T-cell (primary cell): ENCODE measurements at regions not wholly inside any gene's neighbourhood (a gene's known extent, or its start where the extent isn't known, plus 50 kb on each side); places are given as distances from the start of the nearest gene placed in this dataset.

Source experiments
- ATAC-seq, 4 experiments: fragments of 200-7000 bp in 3 of 4; fragments of 150-1000 bp in 1 of 4; cut with Tn5 transposase; replicated peaks in 1 of 4; 1 replicate in 3 of 4; 2 replicates in 1 of 4; pipeline ENCODE4 v1.10.0; 2021; ENCODE audit warnings: moderate library complexity in 3 of 4, mild to moderate bottlenecking in 2 of 4, moderate number of reproducible peaks in 1 of 4
- CTCF ChIA-PET, 2 donors: fragments of 300-600 bp; sonication (Branson Sonifier 250); formaldehyde crosslinking; loops; one replicate each; lab custom pipeline; 2022; ENCODE audit warnings: antibody characterized with exemption in 2 of 2; lab: Charles Lee
- POLR2A ChIA-PET, 2 donors: fragments of 300-600 bp; sonication (Branson Sonifier 250); formaldehyde crosslinking; loops; one replicate each; lab custom pipeline; 2022; ENCODE audit warnings: antibody characterized with exemption in 2 of 2; lab: Charles Lee
- DNase-seq, 35 experiments: peaks; one replicate each; pipeline versions ENCODE4 v3.0.0 to v3.0.0-alpha.2; 2013 to 2023
- H3K27ac ChIP-seq: one replicate; pipeline ENCODE4 v1.5.1; 2013; ENCODE audit warnings: low read length
- H3K27me3 ChIP-seq, 2 experiments: replicated peaks in 1 of 2; 1 replicate in 1 of 2; 2 replicates in 1 of 2; pipeline versions ENCODE4 v1.6.1 to v1.7.0; 2013; ENCODE audit warnings: low read length in 1 of 2, mixed read lengths in 1 of 2; ENCODE audit not compliant: control insufficient read depth in 2 of 2, insufficient read depth in 2 of 2; ENCODE audit errors: extremely low read depth in 1 of 2
- H3K36me3 ChIP-seq, 2 donors: 1 replicate in 1 of 2; 2 replicates in 1 of 2; pipeline versions ENCODE4 v1.6.1 to v1.7.0; 2013; ENCODE audit warnings: low read length in 1 of 2; ENCODE audit not compliant: control insufficient read depth in 2 of 2, insufficient read depth in 1 of 2; ENCODE audit errors: extremely low read depth in 1 of 2
- H3K4me1 ChIP-seq, 2 experiments: 1 replicate in 1 of 2; 2 replicates in 1 of 2; pipeline versions ENCODE4 v1.6.1 to v1.7.0; 2013; ENCODE audit warnings: low read length in 2 of 2, mixed read lengths in 1 of 2; ENCODE audit not compliant: insufficient read depth in 2 of 2, control insufficient read depth in 1 of 2; ENCODE audit errors: extremely low read depth in 1 of 2
- H3K4me3 ChIP-seq, 2 donors: 1 replicate in 1 of 2; 2 replicates in 1 of 2; pipeline versions ENCODE4 v1.5.1 to v1.7.0; 2013; ENCODE audit warnings: mild to moderate bottlenecking in 2 of 2, low read length in 1 of 2, moderate library complexity in 1 of 2; ENCODE audit not compliant: control insufficient read depth in 1 of 2; ENCODE audit errors: extremely low read depth in 1 of 2
- H3K9me3 ChIP-seq: 2 replicates; pipeline ENCODE4 v1.7.0; 2013
- H3K27ac Mint-ChIP-seq, 2 donors: one replicate each; pipeline ENCODE4 v1.8.0; 2020 to 2021; ENCODE audit warnings: mild to moderate bottlenecking in 2 of 2, mixed read lengths in 2 of 2
- H3K27me3 Mint-ChIP-seq, 2 donors: one replicate each; pipeline ENCODE4 v1.8.0; 2021 to 2022; ENCODE audit warnings: mixed read lengths in 2 of 2
- H3K36me3 Mint-ChIP-seq: one replicate; pipeline ENCODE4 v1.8.0; 2021; ENCODE audit warnings: mixed read lengths
- H3K4me1 Mint-ChIP-seq, 3 donors: one replicate each; pipeline ENCODE4 v1.8.0; 2020 to 2022; ENCODE audit warnings: mixed read lengths in 3 of 3, mild to moderate bottlenecking in 1 of 3
- H3K4me3 Mint-ChIP-seq, 3 donors: one replicate each; pipeline ENCODE4 v1.8.0; 2020 to 2022; ENCODE audit warnings: mild to moderate bottlenecking in 3 of 3, mixed read lengths in 3 of 3, moderate library complexity in 3 of 3
- H3K9me3 Mint-ChIP-seq, 3 donors: one replicate each; pipeline ENCODE4 v1.8.0; 2020 to 2022; ENCODE audit warnings: mixed read lengths in 3 of 3
- WGBS: methylation state at CpG from one replicate; pipeline ENCODE4 v1.1.5; 2013; ENCODE audit warnings: missing lambda C conversion rate; ENCODE audit not compliant: insufficient coverage; 5-methylcytosine and 5-hydroxymethylcytosine counted together

GRCh38 chr6:147734151-147734550 is 225.7 kb downstream of the SAMD5 start:
- H3K4me3 Mint-ChIP-seq: no peak overlapping the region
- no peak overlapping the region for H3K27ac ChIP-seq
- no peaks in the 10 kb centered on the region for H3K4me1 ChIP-seq
- no peaks in the 10 kb centered on the region for H3K36me3 ChIP-seq
- H3K27me3 Mint-ChIP-seq: peaks cover 0 to 7% of the 10 kb centered on the region in 2 donors
- DNase-seq (no peak), ATAC-seq (no peak)
- H3K4me1 Mint-ChIP-seq: no peaks in the 10 kb centered on the region
- ChIA-PET POLR2A (interaction anchor here in 1 of 2 donors (0.6 kb wide), 1 partner anchor 1709 kb away, joined by 3 read pairs; no protein-coding TSS in a partner anchor), CTCF (no interaction called here)
- 100% methylated on average over 1 of the region's 8 CpGs for WGBS
- H3K4me3 ChIP-seq: no peak overlapping the region
- H3K9me3 Mint-ChIP-seq: peaks cover 0 to 4% (median 4%) of the 10 kb centered on the region in 3 donors
- H3K36me3 Mint-ChIP-seq: no peaks in the 10 kb centered on the region
- H3K27me3 ChIP-seq: no peaks in the 10 kb centered on the region
- H3K9me3 ChIP-seq: no peaks in the 10 kb centered on the region
- no peak overlapping the region for H3K27ac Mint-ChIP-seq

GRCh38 chr6:147735924-147736323 is 227.4 kb downstream of the SAMD5 start:
- POLR2A ChIA-PET: no interaction called here
- Histone ChIP-seq H3K9me3 (no peaks in the 10 kb centered on the region), H3K27me3 (no peaks in the 10 kb centered on the region), H3K36me3 (no peaks in the 10 kb centered on the region), H3K4me1 (no peaks in the 10 kb centered on the region), H3K4me3 (no peak overlapping the region), H3K27ac (no peak overlapping the region)
- no peak for ATAC-seq
- Mint-ChIP-seq H3K9me3 (no peaks in the 10 kb centered on the region), H3K4me3 (no peak overlapping the region), H3K27me3 (peaks cover 0 to 7% of the 10 kb centered on the region in 2 donors), H3K27ac (no peak overlapping the region), H3K4me1 (no peaks in the 10 kb centered on the region), H3K36me3 (no peaks in the 10 kb centered on the region)
- CTCF ChIA-PET: no interaction called here
- DNase-seq: no peak
- WGBS: no CpG with 5 or more reads among the region's 3 CpGs

- Mint-ChIP-seq H3K27ac (no peak overlapping the region), H3K4me3 (no peak overlapping the region), H3K27me3 (peaks cover 0 to 7% of the 10 kb centered on the region in 2 donors), H3K9me3 (no peaks in the 10 kb centered on the region), H3K36me3 (no peaks in the 10 kb centered on the region), H3K4me1 (no peaks in the 10 kb centered on the region)
- Histone ChIP-seq H3K4me3 (no peak overlapping the region), H3K36me3 (no peaks in the 10 kb centered on the region), H3K27ac (no peak overlapping the region), H3K4me1 (no peaks in the 10 kb centered on the region), H3K9me3 (no peaks in the 10 kb centered on the region), H3K27me3 (no peaks in the 10 kb centered on the region)
- POLR2A ChIA-PET: no interaction called here
- no peak for DNase-seq
- CTCF ChIA-PET: no interaction called here
- WGBS: no CpG with 5 or more reads among the region's 5 CpGs
- ATAC-seq: no peak
Observed at GRCh38 chr6:147737115-147737514, 228.6 kb downstream of the SAMD5 start.

GRCh38 chr6:147738099-147738498 is 229.6 kb downstream of the SAMD5 start:
- POLR2A ChIA-PET: interaction anchor here in 1 of 2 donors (0.7 kb wide), 1 partner anchor 38 kb away, joined by 3 read pairs; no protein-coding TSS in a partner anchor
- 70% methylated on average over 7 of the region's 8 CpGs for WGBS
- H3K4me3 Mint-ChIP-seq: no peak overlapping the region
- CTCF ChIA-PET: interaction anchor here in 1 of 2 donors (0.6 kb wide), 1 partner anchor 125 kb away, joined by 3 read pairs; no protein-coding TSS in a partner anchor
- H3K36me3 Mint-ChIP-seq: no peaks in the 10 kb centered on the region
- no peak for ATAC-seq
- H3K4me1 ChIP-seq: no peaks in the 10 kb centered on the region
- no peaks in the 10 kb centered on the region for H3K4me1 Mint-ChIP-seq
- no peak overlapping the region for H3K27ac Mint-ChIP-seq
- H3K4me3 ChIP-seq: no peak overlapping the region
- DNase-seq: no peak
- peaks cover 0 to 7% of the 10 kb centered on the region in 2 donors for H3K27me3 Mint-ChIP-seq
- H3K27ac ChIP-seq: no peak overlapping the region
- H3K36me3 ChIP-seq: no peaks in the 10 kb centered on the region
- H3K9me3 Mint-ChIP-seq: no peaks in the 10 kb centered on the region
- no peaks in the 10 kb centered on the region for H3K9me3 ChIP-seq
- no peaks in the 10 kb centered on the region for H3K27me3 ChIP-seq

- Histone ChIP-seq H3K36me3 (no peaks in the 10 kb centered on the region), H3K27ac (no peak overlapping the region), H3K4me3 (no peak overlapping the region), H3K27me3 (no peaks in the 10 kb centered on the region), H3K4me1 (no peaks in the 10 kb centered on the region), H3K9me3 (no peaks in the 10 kb centered on the region)
- no CpG with 5 or more reads among the region's 3 CpGs for WGBS
- H3K9me3 Mint-ChIP-seq: no peaks in the 10 kb centered on the region
- no peak overlapping the region for H3K27ac Mint-ChIP-seq
- H3K4me3 Mint-ChIP-seq: no peak overlapping the region
- H3K36me3 Mint-ChIP-seq: no peaks in the 10 kb centered on the region
- H3K4me1 Mint-ChIP-seq: no peaks in the 10 kb centered on the region
- POLR2A ChIA-PET: interaction anchor here in 1 of 2 donors (0.7 kb wide), 1 partner anchor 38 kb away, joined by 3 read pairs; no protein-coding TSS in a partner anchor
- CTCF ChIA-PET: interaction anchor here in 1 of 2 donors (0.6 kb wide), 1 partner anchor 124 kb away, joined by 3 read pairs; no protein-coding TSS in a partner anchor
- DNase-seq (no peak), ATAC-seq (no peak)
- H3K27me3 Mint-ChIP-seq: peaks cover 0 to 7% of the 10 kb centered on the region in 2 donors
Observed at GRCh38 chr6:147738516-147739162, 230.1 kb downstream of the SAMD5 start.

- no peaks in the 10 kb centered on the region for H3K4me1 Mint-ChIP-seq
- WGBS: 83% methylated on average over 1 of the region's 3 CpGs
- no peaks in the 10 kb centered on the region for H3K36me3 Mint-ChIP-seq
- Histone ChIP-seq H3K9me3 (no peaks in the 10 kb centered on the region), H3K4me1 (no peaks in the 10 kb centered on the region), H3K27me3 (no peaks in the 10 kb centered on the region), H3K4me3 (no peak overlapping the region), H3K27ac (no peak overlapping the region), H3K36me3 (no peaks in the 10 kb centered on the region)
- no peaks in the 10 kb centered on the region for H3K9me3 Mint-ChIP-seq
- ATAC-seq (no peak), DNase-seq (no peak)
- ChIA-PET CTCF (no interaction called here), POLR2A (no interaction called here)
- no peak overlapping the region for H3K4me3 Mint-ChIP-seq
- peaks cover 0 to 7% of the 10 kb centered on the region in 2 donors for H3K27me3 Mint-ChIP-seq
- no peak overlapping the region for H3K27ac Mint-ChIP-seq
Observed at GRCh38 chr6:147740326-147740725, 231.8 kb downstream of the SAMD5 start.
